Endometrial microvascular endothelial cells (primary cell): ENCODE measurements at regions not wholly inside any gene's neighbourhood (a gene's known extent, or its start where the extent isn't known, plus 50 kb on each side); places are given as distances from the start of the nearest gene placed in this dataset.

ENCODE experiments used
- in situ Hi-C: cut with HindIII; loops from 2 replicates; pipeline ENCODE4 v1.10.0; 2017; ENCODE audit warnings: low sequenced_read_pairs, low pct_unique_long_range_greater_than_20kb; ENCODE audit errors: inconsistent ontology term

GRCh38 chr18:71844814-71845213 lies 699.3 kb downstream of the CBLN2 start:
- in situ Hi-C loops, result no loop called here

GRCh38 chr18:71842666-71843065 lies 701.5 kb downstream of the CBLN2 start:
- in situ Hi-C loops, result no loop called here

- in situ Hi-C loops, result no loop called here
Measured at GRCh38 chr18:71837547-71837946, 706.6 kb downstream of the CBLN2 start.

GRCh38 chr18:71832946-71833617 lies 711.1 kb downstream of the CBLN2 start:
- in situ Hi-C loops, result no loop called here

GRCh38 chr18:71831039-71831438 lies 713.1 kb downstream of the CBLN2 start:
- in situ Hi-C loops, result no loop called here

GRCh38 chr18:71827301-71827700 lies 716.8 kb downstream of the CBLN2 start:
- in situ Hi-C loops, result no loop called here

- in situ Hi-C loops, result no loop called here
Measured at GRCh38 chr18:71815305-71815704, 728.8 kb downstream of the CBLN2 start.

GRCh38 chr18:71809711-71810110 lies 734.4 kb downstream of the CBLN2 start:
- in situ Hi-C loops, result no loop called here

GRCh38 chr18:71808616-71809015 lies 735.5 kb downstream of the CBLN2 start:
- in situ Hi-C loops, result no loop called here

GRCh38 chr18:71807586-71807985 lies 736.6 kb downstream of the CBLN2 start:
- in situ Hi-C loops, result no loop called here

GRCh38 chr18:71798986-71799673 lies 745.0 kb downstream of the CBLN2 start:
- in situ Hi-C loops, result no loop called here

GRCh38 chr18:71797554-71797953 lies 746.6 kb downstream of the CBLN2 start:
- in situ Hi-C loops, result no loop called here

GRCh38 chr18:71784777-71785176 lies 759.4 kb downstream of the CBLN2 start:
- in situ Hi-C loops, result no loop called here

GRCh38 chr18:71760541-71760940 lies 783.6 kb downstream of the CBLN2 start:
- in situ Hi-C loops, result no loop called here

- in situ Hi-C loops, result no loop called here
Measured at GRCh38 chr18:71754246-71754645, 789.9 kb downstream of the CBLN2 start.

- in situ Hi-C loops, result no loop called here
Measured at GRCh38 chr18:71743634-71744033, 800.5 kb downstream of the CBLN2 start.

- in situ Hi-C loops, result no loop called here
Measured at GRCh38 chr18:71729611-71730010, 814.5 kb downstream of the CBLN2 start.

GRCh38 chr18:71727909-71728308 lies 816.2 kb downstream of the CBLN2 start:
- in situ Hi-C loops, result no loop called here

- in situ Hi-C loops, result no loop called here
Measured at GRCh38 chr18:71725256-71725655, 818.9 kb downstream of the CBLN2 start.

GRCh38 chr18:71707985-71708500 lies 836.1 kb downstream of the CBLN2 start:
- in situ Hi-C loops, result no loop called here
